H1 (cell line): ENCODE measurements at regions not wholly inside any gene's neighbourhood (a gene's known extent, or its start where the extent isn't known, plus 50 kb on each side); places are given as distances from the start of the nearest gene placed in this dataset.

Experiments used
- CBX8 ChIP-seq: fragments of 300-800, 300-1000 bp; sonication (generic); IDR thresholded peaks from 2 replicates; pipeline ENCODE4 v1.7.1; 2016; ENCODE audit warnings: low read depth, low read length, borderline replicate concordance
- CHD1 ChIP-seq: IDR thresholded peaks from 2 replicates; pipeline ENCODE4 v1.6.1; 2012; ENCODE audit warnings: low read depth, low read length, improper control_type of control experiment
- CHD7 ChIP-seq: fragments of 300-600 bp; sonication (generic); IDR thresholded peaks from 2 replicates; pipeline ENCODE4 v1.7.1; 2012; ENCODE audit warnings: low read length, moderate library complexity, mild to moderate bottlenecking, inconsistent platforms; ENCODE audit not compliant: insufficient replicate concordance
- CTBP2 ChIP-seq: IDR thresholded peaks from 2 replicates; pipeline ENCODE4 v1.7.0; 2011; ENCODE audit warnings: borderline replicate concordance, mild to moderate bottlenecking, moderate library complexity, mixed read lengths, low read length; ENCODE audit not compliant: insufficient read depth, insufficient read length
- MAFK ChIP-seq: IDR thresholded peaks from 2 replicates; pipeline ENCODE4 v1.6.1; 2012; ENCODE audit warnings: low read depth, mild to moderate bottlenecking, improper control_type of control experiment, low read length
- POLR2A ChIP-seq, 2 experiments: IDR thresholded peaks; 1 replicate in 1 of 2; 2 replicates in 1 of 2; pipeline ENCODE4 v1.6.1; 2011; ENCODE audit warnings: low read depth in 2 of 2, low read length in 2 of 2, mild to moderate bottlenecking in 2 of 2; ENCODE audit errors: control extremely low read depth in 1 of 2
- TBP ChIP-seq: IDR thresholded peaks from 2 replicates; pipeline ENCODE4 v1.6.1; 2011; ENCODE audit warnings: low read depth, low read length, improper control_type of control experiment
- ZNF274 ChIP-seq: IDR thresholded peaks from 2 replicates; pipeline ENCODE4 v1.7.0; 2012; ENCODE audit warnings: low read length, borderline replicate concordance; ENCODE audit errors: extremely low read depth

- no peak for TF ChIP-seq ZNF274
- TF ChIP-seq MAFK: no peak
- TF ChIP-seq CBX8: no peak
- no peak for TF ChIP-seq CHD7
- TF ChIP-seq TBP: no peak
- TF ChIP-seq CTBP2: no peak
- TF ChIP-seq POLR2A (IDR thresholded peaks at IDR 0.05; ENCODE audit: control extremely low read depth in 1 of 2, low read depth in 2 of 2, low read length in 2 of 2): no peak
- TF ChIP-seq CHD1: no peak
Observed at GRCh38 chr1:119308130-119308700, 60.4 kb upstream of the HAO2 start (continued).
